ENCODE measurements at regions not wholly inside any gene's neighbourhood (a gene's known extent, or its start where the extent isn't known, plus 50 kb on each side); places are given as distances from the start of the nearest gene placed in this dataset.

GRCh38 chr4:115229873-115230272 is 116.5 kb upstream of the NDST4 start:
- TF ChIP-seq POLR2AphosphoS5 (IDR thresholded peaks at IDR 0.05) = no peak
- TF ChIP-seq POLR2A (IDR thresholded peaks at IDR 0.05) = no peak
- TF ChIP-seq, protein P1, sequence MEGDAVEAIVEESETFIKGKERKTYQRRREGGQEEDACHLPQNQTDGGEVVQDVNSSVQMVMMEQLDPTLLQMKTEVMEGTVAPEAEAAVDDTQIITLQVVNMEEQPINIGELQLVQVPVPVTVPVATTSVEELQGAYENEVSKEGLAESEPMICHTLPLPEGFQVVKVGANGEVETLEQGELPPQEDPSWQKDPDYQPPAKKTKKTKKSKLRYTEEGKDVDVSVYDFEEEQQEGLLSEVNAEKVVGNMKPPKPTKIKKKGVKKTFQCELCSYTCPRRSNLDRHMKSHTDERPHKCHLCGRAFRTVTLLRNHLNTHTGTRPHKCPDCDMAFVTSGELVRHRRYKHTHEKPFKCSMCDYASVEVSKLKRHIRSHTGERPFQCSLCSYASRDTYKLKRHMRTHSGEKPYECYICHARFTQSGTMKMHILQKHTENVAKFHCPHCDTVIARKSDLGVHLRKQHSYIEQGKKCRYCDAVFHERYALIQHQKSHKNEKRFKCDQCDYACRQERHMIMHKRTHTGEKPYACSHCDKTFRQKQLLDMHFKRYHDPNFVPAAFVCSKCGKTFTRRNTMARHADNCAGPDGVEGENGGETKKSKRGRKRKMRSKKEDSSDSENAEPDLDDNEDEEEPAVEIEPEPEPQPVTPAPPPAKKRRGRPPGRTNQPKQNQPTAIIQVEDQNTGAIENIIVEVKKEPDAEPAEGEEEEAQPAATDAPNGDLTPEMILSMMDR (IDR thresholded peaks at IDR 0.05) = no peak
- intact Hi-C loops (cut with DNase I) = no loop called here

GRCh38 chr4:115228851-115229250 is 115.4 kb upstream of the NDST4 start:
- H3K9me3 ChIP-seq = no peaks in the 10 kb centered on the region
- 73% methylated on average over 2 of the region's 2 CpGs for WGBS
- H3K4me3 ChIP-seq = no peak overlapping the region
- no peak for TF ChIP-seq POLR2AphosphoS5 (IDR thresholded peaks at IDR 0.05)
- TF ChIP-seq, protein P1 (IDR thresholded peaks at IDR 0.05) = no peak
- no peak for TF ChIP-seq POLR2A (IDR thresholded peaks at IDR 0.05)
- no peak for DNase-seq (ENCODE audit: low spot score)
- no peaks in the 10 kb centered on the region for H3K27me3 ChIP-seq (replicated peaks; ENCODE audit: insufficient read depth)
- no peaks in the 10 kb centered on the region for H3K4me1 ChIP-seq (replicated peaks)
- intact Hi-C loops (cut with DNase I) = no loop called here
- no peaks in the 10 kb centered on the region for H3K36me3 ChIP-seq
- no peak overlapping the region for H3K27ac ChIP-seq

More at GRCh38 chr4:115229873-115230272, 116.5 kb upstream of the NDST4 start:
- Histone ChIP-seq H3K4me1 (replicated peaks) (no peaks in the 10 kb centered on the region), H3K27ac (no peak overlapping the region), H3K9me3 (no peaks in the 10 kb centered on the region), H3K4me3 (no peak overlapping the region), H3K36me3 (no peaks in the 10 kb centered on the region), H3K27me3 (replicated peaks; ENCODE audit: insufficient read depth) (no peaks in the 10 kb centered on the region)
- DNase-seq (ENCODE audit: low spot score) = no peak

- no peak for TF ChIP-seq POLR2A (IDR thresholded peaks at IDR 0.05)
- TF ChIP-seq, protein P1 (IDR thresholded peaks at IDR 0.05) = no peak
- no peak for TF ChIP-seq POLR2AphosphoS5 (IDR thresholded peaks at IDR 0.05)
- H3K4me3 ChIP-seq = no peak overlapping the region
- WGBS = 86% methylated on average over 4 of the region's 4 CpGs
- H3K27me3 ChIP-seq (replicated peaks; ENCODE audit: insufficient read depth) = no peaks in the 10 kb centered on the region
- intact Hi-C loops (cut with DNase I) = no loop called here
- H3K9me3 ChIP-seq = no peaks in the 10 kb centered on the region
- H3K36me3 ChIP-seq = no peaks in the 10 kb centered on the region
- no peaks in the 10 kb centered on the region for H3K4me1 ChIP-seq (replicated peaks)
- no peak for DNase-seq (ENCODE audit: low spot score)
- H3K27ac ChIP-seq = no peak overlapping the region
Measured at GRCh38 chr4:115222061-115222460, 108.6 kb upstream of the NDST4 start.

GRCh38 chr4:115219862-115220261 is 106.4 kb upstream of the NDST4 start:
- H3K4me1 ChIP-seq (replicated peaks) = no peaks in the 10 kb centered on the region
- WGBS = 55% methylated on average over 1 of the region's 1 CpG

GRCh38 chr4:115219315-115219860 is 106.0 kb upstream of the NDST4 start:
- no peak overlapping the region for H3K27ac ChIP-seq
- H3K4me1 ChIP-seq (replicated peaks) = no peaks in the 10 kb centered on the region
- 24% methylated on average over 2 of the region's 2 CpGs for WGBS
- TF ChIP-seq POLR2A (IDR thresholded peaks at IDR 0.05) (no peak), POLR2AphosphoS5 (IDR thresholded peaks at IDR 0.05) (no peak)
- TF ChIP-seq, protein P1 (IDR thresholded peaks at IDR 0.05) = no peak
- intact Hi-C loops (cut with DNase I) = no loop called here
- no peaks in the 10 kb centered on the region for H3K27me3 ChIP-seq (replicated peaks; ENCODE audit: insufficient read depth)
- H3K9me3 ChIP-seq = no peaks in the 10 kb centered on the region
- no peaks in the 10 kb centered on the region for H3K36me3 ChIP-seq
- H3K4me3 ChIP-seq = no peak overlapping the region
- DNase-seq (ENCODE audit: low spot score) = no peak

More at GRCh38 chr4:115219862-115220261, 106.4 kb upstream of the NDST4 start:
- Histone ChIP-seq H3K9me3 (no peaks in the 10 kb centered on the region), H3K27ac (no peak overlapping the region), H3K4me3 (no peak overlapping the region), H3K36me3 (no peaks in the 10 kb centered on the region), H3K27me3 (replicated peaks; ENCODE audit: insufficient read depth) (no peaks in the 10 kb centered on the region)
- intact Hi-C loops (cut with DNase I) = no loop called here
- DNase-seq (ENCODE audit: low spot score) = no peak
- TF ChIP-seq POLR2AphosphoS5 (IDR thresholded peaks at IDR 0.05) = no peak
- TF ChIP-seq, protein P1 (IDR thresholded peaks at IDR 0.05) = no peak
- no peak for TF ChIP-seq POLR2A (IDR thresholded peaks at IDR 0.05)
